Osteoblast (primary cell): ENCODE measurements at regions not wholly inside any gene's neighbourhood (a gene's known extent, or its start where the extent isn't known, plus 50 kb on each side); places are given as distances from the start of the nearest gene placed in this dataset.

Experiments used
- DNase-seq: peaks from one replicate; pipeline ENCODE4 v3.0.0; 2011; ENCODE audit warnings: low spot score, mixed read lengths; ENCODE audit not compliant: insufficient read length; ENCODE audit errors: missing footprints
- H2AFZ ChIP-seq: 2 replicates; pipeline ENCODE4 v1.6.0; 2011; ENCODE audit warnings: mild to moderate bottlenecking, low read length
- H3K27ac ChIP-seq: 2 replicates; pipeline ENCODE4 v1.5.1; 2011; ENCODE audit warnings: mild to moderate bottlenecking, low read depth, low read length, moderate library complexity
- H3K27me3 ChIP-seq: 2 replicates; pipeline ENCODE4 v1.6.0; 2012; ENCODE audit warnings: mild to moderate bottlenecking, control low read depth, inconsistent platforms, low read length, moderate library complexity; ENCODE audit not compliant: insufficient read depth
- H3K36me3 ChIP-seq: 2 replicates; pipeline ENCODE4 v1.5.1; 2011; ENCODE audit warnings: mild to moderate bottlenecking, low read length, control low read depth, moderate library complexity; ENCODE audit not compliant: insufficient read depth
- H3K4me1 ChIP-seq: 2 replicates; pipeline ENCODE4 v1.5.1; 2011; ENCODE audit warnings: mild to moderate bottlenecking, low read length, control low read depth, moderate library complexity; ENCODE audit not compliant: insufficient read depth
- H3K4me2 ChIP-seq: 2 replicates; pipeline ENCODE4 v1.6.0; 2011; ENCODE audit warnings: mild to moderate bottlenecking, low read length; ENCODE audit not compliant: insufficient read depth
- H3K4me3 ChIP-seq: fragments of 200-600 bp; sonication (generic); 3 replicates; pipeline ENCODE4 v1.5.1; 2012; ENCODE audit warnings: mild to moderate bottlenecking, low read length, inconsistent platforms; ENCODE audit not compliant: insufficient read depth
- H3K79me2 ChIP-seq: 2 replicates; pipeline ENCODE4 v1.6.0; 2012; ENCODE audit warnings: mild to moderate bottlenecking, low read length, control low read depth, inconsistent platforms; ENCODE audit not compliant: insufficient read depth
- H3K9me3 ChIP-seq: 2 replicates; pipeline ENCODE4 v1.5.1; 2011; ENCODE audit warnings: low read depth, low read length, control low read depth
- H4K20me1 ChIP-seq: 2 replicates; pipeline ENCODE4 v1.6.0; 2012; ENCODE audit warnings: mild to moderate bottlenecking, low read length, control low read depth; ENCODE audit not compliant: insufficient read depth
- CTCF ChIP-seq: IDR thresholded peaks from 2 replicates; pipeline ENCODE4 v1.5.1; 2011; ENCODE audit warnings: mild to moderate bottlenecking, low read depth, low read length, moderate library complexity; ENCODE audit errors: extremely low read depth

- Histone ChIP-seq H3K9me3 (no peaks in the 10 kb centered on the region), H3K79me2 (no peaks in the 10 kb centered on the region), H3K4me3 (no peak overlapping the region), H3K4me2 (no peak overlapping the region), H3K27me3 (peaks cover 12% of the 10 kb centered on the region), H3K36me3 (no peaks in the 10 kb centered on the region), H4K20me1 (no peaks in the 10 kb centered on the region), H3K27ac (no peak overlapping the region), H3K4me1 (no peaks in the 10 kb centered on the region), H2AFZ (no peak overlapping the region)
- DNase-seq, result peak; percentile 43
- no peak for TF ChIP-seq CTCF
These were observed 76.7 kb upstream of the TARDBP start for GRCh38 chr1:10935724-10936123.

- no peaks in the 10 kb centered on the region for H3K36me3 ChIP-seq
- H3K4me3 ChIP-seq, result no peak overlapping the region
- H3K4me2 ChIP-seq, result no peak overlapping the region
- no peak for TF ChIP-seq CTCF
- H2AFZ ChIP-seq, result no peak overlapping the region
- H3K27me3 ChIP-seq, result peaks cover 12% of the 10 kb centered on the region
- H4K20me1 ChIP-seq, result no peaks in the 10 kb centered on the region
- peak; percentile 65 for DNase-seq
- H3K4me1 ChIP-seq, result peaks cover 6% of the 10 kb centered on the region
- no peaks in the 10 kb centered on the region for H3K9me3 ChIP-seq
- H3K79me2 ChIP-seq, result no peaks in the 10 kb centered on the region
- H3K27ac ChIP-seq, result no peak overlapping the region
These were observed 75.2 kb upstream of the TARDBP start for GRCh38 chr1:10936998-10937901.

GRCh38 chr1:10938741-10939417, 73.6 kb upstream of the TARDBP start:
- Histone ChIP-seq H3K79me2 (no peaks in the 10 kb centered on the region), H3K4me3 (no peak overlapping the region), H3K27ac (no peak overlapping the region), H3K27me3 (peaks cover 19% of the 10 kb centered on the region), H4K20me1 (no peaks in the 10 kb centered on the region), H2AFZ (no peak overlapping the region), H3K36me3 (no peaks in the 10 kb centered on the region), H3K4me1 (peaks cover 7% of the 10 kb centered on the region), H3K9me3 (no peaks in the 10 kb centered on the region), H3K4me2 (no peak overlapping the region)
- no peak for TF ChIP-seq CTCF
- peak; percentile 73 for DNase-seq
